DOHH2 (cell line): ENCODE measurements at regions not wholly inside any gene's neighbourhood (a gene's known extent, or its start where the extent isn't known, plus 50 kb on each side); places are given as distances from the start of the nearest gene placed in this dataset.

Experiments
- EZH2phosphoT487 ChIP-seq: fragments of 200-600 bp; sonication (generic); IDR thresholded peaks from 2 replicates; pipeline ENCODE4 v1.6.1; 2017; ENCODE audit warnings: borderline replicate concordance, mild to moderate bottlenecking, antibody characterized with exemption, low read length, moderate library complexity, mixed read lengths
- TF ChIP-seq, protein P1 (sequence below): fragments of 200-600 bp; sonication (generic); IDR thresholded peaks from one replicate; pipeline ENCODE4 v1.5.1; 2014; ENCODE audit warnings: antibody characterized with exemption, mild to moderate bottlenecking, low read depth, low read length; ENCODE audit not compliant: poor library complexity, severe bottlenecking

DNA sequence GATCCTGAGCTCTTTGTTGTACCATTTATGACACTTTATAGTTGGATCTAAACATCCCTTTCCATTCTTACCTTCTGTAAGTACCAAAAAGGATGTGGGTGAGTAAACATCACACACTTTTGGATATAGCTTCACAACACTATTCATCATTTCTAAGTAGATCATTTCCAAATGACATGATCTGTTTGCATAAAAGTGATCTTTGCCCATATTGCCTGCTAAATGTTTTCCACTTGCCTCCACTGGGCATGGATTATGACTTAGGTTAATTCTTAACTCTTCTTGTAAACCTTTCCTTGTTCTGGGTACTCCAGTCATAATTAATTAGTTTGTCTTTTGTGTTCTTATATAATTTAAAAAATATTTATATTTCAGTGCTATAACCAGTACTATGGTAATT, 244.9 kb upstream of the AGA start:
- TF ChIP-seq, protein P1, sequence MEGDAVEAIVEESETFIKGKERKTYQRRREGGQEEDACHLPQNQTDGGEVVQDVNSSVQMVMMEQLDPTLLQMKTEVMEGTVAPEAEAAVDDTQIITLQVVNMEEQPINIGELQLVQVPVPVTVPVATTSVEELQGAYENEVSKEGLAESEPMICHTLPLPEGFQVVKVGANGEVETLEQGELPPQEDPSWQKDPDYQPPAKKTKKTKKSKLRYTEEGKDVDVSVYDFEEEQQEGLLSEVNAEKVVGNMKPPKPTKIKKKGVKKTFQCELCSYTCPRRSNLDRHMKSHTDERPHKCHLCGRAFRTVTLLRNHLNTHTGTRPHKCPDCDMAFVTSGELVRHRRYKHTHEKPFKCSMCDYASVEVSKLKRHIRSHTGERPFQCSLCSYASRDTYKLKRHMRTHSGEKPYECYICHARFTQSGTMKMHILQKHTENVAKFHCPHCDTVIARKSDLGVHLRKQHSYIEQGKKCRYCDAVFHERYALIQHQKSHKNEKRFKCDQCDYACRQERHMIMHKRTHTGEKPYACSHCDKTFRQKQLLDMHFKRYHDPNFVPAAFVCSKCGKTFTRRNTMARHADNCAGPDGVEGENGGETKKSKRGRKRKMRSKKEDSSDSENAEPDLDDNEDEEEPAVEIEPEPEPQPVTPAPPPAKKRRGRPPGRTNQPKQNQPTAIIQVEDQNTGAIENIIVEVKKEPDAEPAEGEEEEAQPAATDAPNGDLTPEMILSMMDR = no peak
- TF ChIP-seq EZH2phosphoT487 = no peak
